CD14-positive monocyte (primary cell): ENCODE measurements at regions not wholly inside any gene's neighbourhood (a gene's known extent, or its start where the extent isn't known, plus 50 kb on each side); places are given as distances from the start of the nearest gene placed in this dataset.

Experiments used
- DNase-seq, 3 donors: peaks; one replicate each; pipeline ENCODE4 v3.0.0-alpha.2; 2011 to 2022
- H2AFZ ChIP-seq: 2 replicates; pipeline ENCODE4 v1.6.0; 2012; ENCODE audit warnings: mild to moderate bottlenecking, low read depth, low read length, inconsistent platforms; ENCODE audit not compliant: insufficient read depth, poor library complexity, severe bottlenecking
- H3K27ac ChIP-seq, 2 donors: 1 replicate in 1 of 2; 2 replicates in 1 of 2; pipeline ENCODE4 v1.5.1; 2012 to 2013; ENCODE audit warnings: low read length in 2 of 2, control low read depth in 1 of 2, inconsistent platforms in 1 of 2, low read depth in 1 of 2, mild to moderate bottlenecking in 1 of 2
- H3K27me3 ChIP-seq, 2 donors: one replicate each; pipeline versions ENCODE4 v1.6.0 to v1.6.1; 2011 to 2013; ENCODE audit warnings: low read length in 2 of 2; ENCODE audit not compliant: control insufficient read depth in 2 of 2, insufficient read depth in 2 of 2
- H3K36me3 ChIP-seq, 2 donors: replicated peaks in 1 of 2; 1 replicate in 1 of 2; 2 replicates in 1 of 2; pipeline versions ENCODE4 v1.5.1 to v1.6.1; 2012 to 2013; ENCODE audit warnings: low read length in 2 of 2, control low read depth in 1 of 2, inconsistent platforms in 1 of 2, mild to moderate bottlenecking in 1 of 2; ENCODE audit not compliant: insufficient read depth in 2 of 2, control insufficient read depth in 1 of 2
- H3K4me1 ChIP-seq, 2 donors: 1 replicate in 1 of 2; 2 replicates in 1 of 2; pipeline versions ENCODE4 v1.5.1 to v1.6.1; 2012 to 2013; ENCODE audit warnings: low read length in 2 of 2, control low read depth in 1 of 2, inconsistent platforms in 1 of 2, mild to moderate bottlenecking in 1 of 2, moderate library complexity in 1 of 2; ENCODE audit not compliant: insufficient read depth in 2 of 2, control insufficient read depth in 1 of 2
- H3K4me2 ChIP-seq: replicated peaks from 2 replicates; pipeline ENCODE3; 2012; ENCODE audit warnings: low read length, moderate library complexity, mild to moderate bottlenecking; ENCODE audit not compliant: poor library complexity, severe bottlenecking; ENCODE audit errors: extremely low read depth
- H3K4me3 ChIP-seq, 3 experiments: fragments of 200-600 bp in 1 of 3; sonication (generic) in 1 of 3; replicated peaks in 1 of 3; 1 replicate in 2 of 3; 2 replicates in 1 of 3; pipeline ENCODE4 v1.5.1; 2011 to 2013; ENCODE audit warnings: low read length in 3 of 3, mild to moderate bottlenecking in 3 of 3, control low read depth in 2 of 3, low read depth in 2 of 3, inconsistent platforms in 1 of 3, moderate library complexity in 1 of 3
- H3K79me2 ChIP-seq: 2 replicates; pipeline ENCODE4 v1.6.0; 2012; ENCODE audit warnings: mild to moderate bottlenecking, control low read depth, inconsistent platforms, low read length, moderate library complexity; ENCODE audit not compliant: insufficient read depth
- H3K9ac ChIP-seq: 2 replicates; pipeline ENCODE4 v1.6.0; 2017; ENCODE audit warnings: low read length, mild to moderate bottlenecking; ENCODE audit not compliant: insufficient read depth, poor library complexity, severe bottlenecking
- H3K9me3 ChIP-seq, 2 donors: replicated peaks in 1 of 2; 1 replicate in 1 of 2; 2 replicates in 1 of 2; pipeline versions ENCODE4 v1.5.1 to v1.6.1; 2012 to 2013; ENCODE audit warnings: low read length in 2 of 2, control low read depth in 1 of 2; ENCODE audit not compliant: control insufficient read depth in 1 of 2, insufficient read depth in 1 of 2
- H4K20me1 ChIP-seq: 2 replicates; pipeline ENCODE4 v1.6.0; 2012; ENCODE audit warnings: mild to moderate bottlenecking, low read length, control low read depth, moderate library complexity; ENCODE audit not compliant: insufficient read depth
- H3K27ac Mint-ChIP-seq, 7 donors: one replicate each; pipeline ENCODE4 v1.8.0; 2020; ENCODE audit warnings: mild to moderate bottlenecking in 7 of 7, mixed read lengths in 7 of 7, moderate library complexity in 6 of 7, inconsistent platforms in 2 of 7
- H3K27me3 Mint-ChIP-seq, 3 donors: one replicate each; pipeline ENCODE4 v1.8.0; 2021 to 2022; ENCODE audit warnings: low read depth in 3 of 3, mild to moderate bottlenecking in 3 of 3, mixed read lengths in 3 of 3, moderate library complexity in 3 of 3, inconsistent platforms in 1 of 3
- H3K36me3 Mint-ChIP-seq, 2 donors: one replicate each; pipeline ENCODE4 v1.8.0; 2020; ENCODE audit warnings: mixed read lengths in 2 of 2, inconsistent platforms in 1 of 2, mild to moderate bottlenecking in 1 of 2
- H3K4me1 Mint-ChIP-seq: one replicate; pipeline ENCODE4 v1.8.0; 2020; ENCODE audit warnings: mild to moderate bottlenecking, mixed read lengths
- H3K4me3 Mint-ChIP-seq, 2 donors: one replicate each; pipeline ENCODE4 v1.8.0; 2020; ENCODE audit warnings: mild to moderate bottlenecking in 2 of 2, mixed read lengths in 2 of 2, moderate library complexity in 1 of 2
- H3K9me3 Mint-ChIP-seq, 7 donors: one replicate each; pipeline ENCODE4 v1.8.0; 2020 to 2022; ENCODE audit warnings: mixed read lengths in 7 of 7, mild to moderate bottlenecking in 6 of 7, moderate library complexity in 6 of 7, inconsistent platforms in 2 of 7
- WGBS: methylation state at CpG from one replicate; pipeline ENCODE4 v1.1.5; 2013; ENCODE audit warnings: missing lambda C conversion rate; ENCODE audit not compliant: insufficient coverage; 5-methylcytosine and 5-hydroxymethylcytosine counted together
- intact Hi-C, 2 donors: fragments of 100-400 bp; cut with micrococcal nuclease; formaldehyde crosslinking; loops; one replicate each; pipeline versions ENCODE4 v1.15.0 to v1.15.1; 2023
- TF ChIP-seq, protein P1 (sequence below): fragments of 200-600 bp; IDR thresholded peaks from one replicate; pipeline ENCODE4 v1.8.0; 2022; ENCODE audit warnings: antibody characterized with exemption, mild to moderate bottlenecking

- 98% methylated on average over 8 of the region's 10 CpGs for WGBS
Measured at GRCh38 chr5:4192111-4192510, 596.5 kb downstream of the IRX1 start.

DNA sequence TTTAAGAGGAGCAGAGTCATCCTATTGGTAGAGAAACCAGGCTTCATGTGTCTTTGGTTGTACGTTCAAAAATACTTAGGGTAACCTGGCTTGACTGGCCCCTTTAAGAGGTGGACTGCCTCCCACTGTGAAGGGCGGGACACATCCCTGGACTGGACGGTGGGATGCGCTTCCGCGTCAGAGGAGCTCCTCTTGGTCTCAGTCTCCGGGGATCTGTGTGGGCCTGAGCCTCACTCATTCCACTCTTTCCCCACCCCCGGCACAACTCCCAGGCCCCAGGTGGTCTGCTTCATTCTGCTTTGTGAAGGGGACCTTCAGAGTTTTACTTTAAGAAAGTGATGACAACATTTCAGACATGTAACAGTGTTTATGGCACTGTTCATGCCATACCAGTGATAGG lies 601.1 kb downstream of the IRX1 start:
- no peaks in the 10 kb centered on the region for H3K36me3 Mint-ChIP-seq
- no peak overlapping the region for H3K27ac ChIP-seq
- H3K4me2 ChIP-seq = no peak overlapping the region
- peaks cover 0 to 3% (median 0%) of the 10 kb centered on the region in 3 donors for H3K27me3 Mint-ChIP-seq
- no peaks in the 10 kb centered on the region for H3K4me1 ChIP-seq
- no peak overlapping the region for H3K27ac Mint-ChIP-seq
- 100% methylated on average over 1 of the region's 8 CpGs for WGBS
- H3K36me3 ChIP-seq = no peaks in the 10 kb centered on the region
- no peak overlapping the region for H3K9ac ChIP-seq
- intact Hi-C loops = no loop called here
- TF ChIP-seq, protein P1, sequence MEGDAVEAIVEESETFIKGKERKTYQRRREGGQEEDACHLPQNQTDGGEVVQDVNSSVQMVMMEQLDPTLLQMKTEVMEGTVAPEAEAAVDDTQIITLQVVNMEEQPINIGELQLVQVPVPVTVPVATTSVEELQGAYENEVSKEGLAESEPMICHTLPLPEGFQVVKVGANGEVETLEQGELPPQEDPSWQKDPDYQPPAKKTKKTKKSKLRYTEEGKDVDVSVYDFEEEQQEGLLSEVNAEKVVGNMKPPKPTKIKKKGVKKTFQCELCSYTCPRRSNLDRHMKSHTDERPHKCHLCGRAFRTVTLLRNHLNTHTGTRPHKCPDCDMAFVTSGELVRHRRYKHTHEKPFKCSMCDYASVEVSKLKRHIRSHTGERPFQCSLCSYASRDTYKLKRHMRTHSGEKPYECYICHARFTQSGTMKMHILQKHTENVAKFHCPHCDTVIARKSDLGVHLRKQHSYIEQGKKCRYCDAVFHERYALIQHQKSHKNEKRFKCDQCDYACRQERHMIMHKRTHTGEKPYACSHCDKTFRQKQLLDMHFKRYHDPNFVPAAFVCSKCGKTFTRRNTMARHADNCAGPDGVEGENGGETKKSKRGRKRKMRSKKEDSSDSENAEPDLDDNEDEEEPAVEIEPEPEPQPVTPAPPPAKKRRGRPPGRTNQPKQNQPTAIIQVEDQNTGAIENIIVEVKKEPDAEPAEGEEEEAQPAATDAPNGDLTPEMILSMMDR = no peak
- no peaks in the 10 kb centered on the region for H3K27me3 ChIP-seq
- no peak for DNase-seq
- H2AFZ ChIP-seq = no peak overlapping the region
- peaks cover 0 to 9% (median 4%) of the 10 kb centered on the region in 7 donors for H3K9me3 Mint-ChIP-seq
- no peak overlapping the region for H3K4me3 ChIP-seq
- peaks cover 0 to 1% of the 10 kb centered on the region in 2 donors for H3K9me3 ChIP-seq
- H3K4me3 Mint-ChIP-seq = no peak overlapping the region
- H4K20me1 ChIP-seq = no peaks in the 10 kb centered on the region
- no peaks in the 10 kb centered on the region for H3K79me2 ChIP-seq
- no peaks in the 10 kb centered on the region for H3K4me1 Mint-ChIP-seq

More at GRCh38 chr5:4192111-4192510, 596.5 kb downstream of the IRX1 start:
- no peak overlapping the region for H3K27ac ChIP-seq
- H3K4me2 ChIP-seq = no peak overlapping the region
- H3K27me3 Mint-ChIP-seq = peaks cover 0 to 1% (median 0%) of the 10 kb centered on the region in 3 donors
- TF ChIP-seq, protein P1 = no peak
- H3K4me3 Mint-ChIP-seq = no peak overlapping the region
- H3K27me3 ChIP-seq = no peaks in the 10 kb centered on the region
- H3K4me1 ChIP-seq = no peaks in the 10 kb centered on the region
- H3K4me3 ChIP-seq = no peak overlapping the region
- DNase-seq = no peak
- H3K9me3 ChIP-seq = no peaks in the 10 kb centered on the region
- H3K4me1 Mint-ChIP-seq = no peaks in the 10 kb centered on the region
- H2AFZ ChIP-seq = no peak overlapping the region
- no peaks in the 10 kb centered on the region for H3K79me2 ChIP-seq
- intact Hi-C loops = no loop called here
- H3K9me3 Mint-ChIP-seq = peaks cover 0 to 4% (median 2%) of the 10 kb centered on the region in 7 donors
- no peaks in the 10 kb centered on the region for H4K20me1 ChIP-seq
- no peaks in the 10 kb centered on the region for H3K36me3 ChIP-seq
- H3K36me3 Mint-ChIP-seq = no peaks in the 10 kb centered on the region
- H3K27ac Mint-ChIP-seq = no peak overlapping the region
- no peak overlapping the region for H3K9ac ChIP-seq
